ENCODE measurements at regions not wholly inside any gene's neighbourhood (a gene's known extent, or its start where the extent isn't known, plus 50 kb on each side); places are given as distances from the start of the nearest gene placed in this dataset.
"Not testable (repeated sequence)": the region's sequence is repeated elsewhere in the genome, so short reads cannot be mapped to it uniquely, and the experiment has no call there.

DNA sequence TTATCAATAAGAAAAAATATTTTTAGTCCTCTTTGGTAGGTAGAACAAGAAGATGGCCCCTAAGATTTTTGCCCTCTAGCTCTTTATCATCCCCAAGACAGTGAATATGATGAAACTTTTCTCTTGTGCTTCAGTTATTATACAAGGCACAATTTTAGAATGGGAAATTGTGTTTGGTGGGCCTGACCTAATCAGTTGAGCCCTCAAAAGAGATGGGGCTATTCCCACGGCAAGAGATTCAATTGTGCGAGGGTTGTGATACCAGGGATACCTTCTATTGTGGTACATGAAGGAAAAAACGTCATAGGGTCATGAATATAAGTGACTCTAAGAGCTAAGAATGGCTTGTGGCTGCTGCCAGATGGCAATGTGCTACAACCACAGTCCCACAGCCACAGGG, 94.0 kb upstream of the COX7C start:
- TF ChIP-seq POLR2A (IDR thresholded peaks at IDR 0.05; ENCODE audit: low read depth, low read length), result no peak
- FAIRE-seq, result no peak
- DNase-seq (ENCODE audit: insufficient read length, low spot score), result no peak

DNA sequence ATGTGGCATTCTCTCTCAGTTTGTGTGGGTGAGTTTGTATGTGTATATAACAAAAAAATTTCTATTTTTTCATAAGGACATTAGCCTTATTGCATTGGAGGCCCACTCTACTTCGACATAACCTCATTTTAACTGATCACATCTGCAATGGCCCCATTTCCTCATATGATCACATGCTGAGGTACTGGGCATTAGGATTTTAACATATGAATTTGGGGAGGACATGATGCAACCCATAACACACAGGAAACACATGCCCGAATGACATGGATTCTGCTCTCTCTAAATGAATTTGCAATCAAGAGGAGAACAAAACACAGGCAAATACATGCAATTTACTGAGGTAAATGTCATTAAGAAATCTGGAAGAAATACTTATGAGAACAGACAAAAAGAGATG, 92.1 kb upstream of the COX7C start:
- DNase-seq (ENCODE audit: insufficient read length, low spot score) (no peak), FAIRE-seq (no peak)
- no peak for TF ChIP-seq POLR2A (IDR thresholded peaks at IDR 0.05; ENCODE audit: low read depth, low read length)

DNA sequence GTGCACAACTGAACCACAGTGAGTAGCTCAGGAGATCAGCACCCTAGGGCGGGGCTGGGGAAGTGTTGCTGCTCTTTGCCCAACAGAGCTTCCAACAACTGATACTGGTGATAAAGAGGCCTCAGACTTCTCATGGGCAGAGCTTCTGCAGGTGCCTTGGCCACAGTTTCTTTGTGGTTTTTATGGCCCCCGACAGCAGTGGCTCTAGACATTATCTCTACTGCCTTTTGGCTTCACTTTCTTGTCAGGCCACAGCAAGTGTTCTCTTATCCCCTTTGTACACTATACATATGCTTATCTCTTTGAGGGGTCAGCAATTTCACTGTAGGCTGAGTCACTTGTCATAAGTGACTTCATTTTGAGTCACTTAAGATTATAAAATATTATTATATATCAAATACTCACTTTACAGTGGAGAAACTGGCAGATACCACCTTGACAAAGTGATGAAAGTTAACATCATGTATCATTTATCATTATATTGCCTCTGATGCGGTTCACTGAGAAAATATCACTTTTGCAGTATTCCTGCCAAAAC, 90.9 kb upstream of the COX7C start:
- DNase-seq (ENCODE audit: insufficient read length, low spot score), result no peak
- FAIRE-seq, result no peak
- TF ChIP-seq POLR2A (IDR thresholded peaks at IDR 0.05; ENCODE audit: low read depth, low read length), result no peak

DNA sequence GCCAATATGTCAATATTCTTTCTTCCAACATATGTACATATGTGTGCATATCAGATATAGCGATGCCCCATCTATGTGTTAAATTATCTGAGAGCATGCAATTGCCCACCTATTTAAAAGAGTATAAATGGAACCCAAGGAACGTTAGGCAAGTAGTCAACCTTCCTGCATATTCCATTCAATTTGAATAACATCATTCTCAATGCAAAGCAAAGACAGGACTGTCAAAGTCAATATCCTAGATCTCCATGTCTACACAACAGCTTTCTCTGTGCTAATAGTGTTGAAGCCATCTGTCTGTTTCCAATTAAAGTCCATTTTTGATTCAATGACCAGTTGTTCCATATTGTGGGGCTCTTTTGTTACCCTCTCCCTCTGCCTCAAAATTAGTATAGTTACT, 85.3 kb upstream of the COX7C start:
- no peak for FAIRE-seq
- TF ChIP-seq POLR2A (IDR thresholded peaks at IDR 0.05; ENCODE audit: low read depth, low read length), result no peak
- DNase-seq (ENCODE audit: insufficient read length, low spot score), result no peak

DNA sequence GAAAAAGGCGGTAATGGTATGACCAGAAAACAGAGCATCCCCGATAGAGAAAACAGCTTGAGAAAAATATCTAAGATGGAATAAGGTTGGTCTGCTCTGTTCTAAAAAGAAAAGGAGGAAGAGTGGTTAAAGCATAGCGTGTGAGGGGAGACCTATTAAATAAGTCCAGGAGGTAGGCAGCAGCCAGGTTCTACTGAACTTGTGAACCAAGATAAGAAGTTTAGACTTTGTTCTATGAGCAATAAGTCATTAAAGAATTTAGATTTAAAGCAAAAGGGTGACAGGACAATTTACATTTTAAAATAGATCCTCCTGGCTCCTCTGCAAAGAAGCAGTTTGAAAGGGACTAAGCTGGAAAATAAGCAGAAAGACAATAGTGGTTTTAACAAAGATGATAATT, 81.3 kb upstream of the COX7C start:
- FAIRE-seq, result no peak
- no peak for DNase-seq (ENCODE audit: insufficient read length, low spot score)
- no peak for TF ChIP-seq POLR2A (IDR thresholded peaks at IDR 0.05; ENCODE audit: low read depth, low read length)

DNA sequence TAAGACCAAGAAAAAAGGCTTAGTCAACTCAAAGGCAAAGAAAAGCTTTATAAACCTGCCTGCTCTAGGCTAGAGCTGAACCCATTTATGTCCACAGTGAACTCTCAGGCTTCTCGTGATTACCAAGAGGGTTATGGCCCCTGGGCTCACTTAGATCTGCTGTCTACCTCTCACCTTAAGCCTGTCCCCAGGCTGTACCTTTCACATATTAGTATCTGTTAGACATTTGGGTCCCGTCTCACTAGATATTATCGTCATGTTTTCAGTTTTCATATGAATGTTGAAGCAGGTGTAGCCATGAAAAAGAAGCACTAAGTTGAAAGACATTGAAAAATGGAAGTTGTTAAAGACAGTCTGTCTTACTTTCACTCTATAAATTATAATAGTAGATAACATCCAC, 75.2 kb upstream of the COX7C start:
- DNase-seq (ENCODE audit: insufficient read length, low spot score), result no peak
- TF ChIP-seq POLR2A (IDR thresholded peaks at IDR 0.05; ENCODE audit: low read depth, low read length), result no peak
- FAIRE-seq, result no peak

DNA sequence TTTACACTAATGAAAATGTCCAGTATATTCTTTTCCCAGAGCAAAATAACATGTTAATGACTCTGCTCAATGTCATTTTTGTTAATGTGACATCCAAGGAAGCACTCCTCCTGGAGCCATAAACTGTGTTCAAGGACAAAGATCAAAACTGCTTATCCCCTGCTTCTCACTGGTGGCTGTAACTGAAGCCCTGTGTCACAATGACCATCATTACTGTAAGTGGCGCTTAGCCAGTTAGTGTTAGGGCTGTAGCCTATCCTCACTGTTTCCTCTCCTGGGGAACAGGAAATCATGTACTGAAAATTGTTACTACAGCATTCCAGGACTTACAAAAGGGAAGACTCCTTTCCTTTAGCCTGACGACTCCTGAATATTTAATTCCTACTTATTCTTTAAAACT, 71.7 kb upstream of the COX7C start:
- TF ChIP-seq POLR2A (IDR thresholded peaks at IDR 0.05; ENCODE audit: low read depth, low read length), result no peak
- no peak for FAIRE-seq
- no peak for DNase-seq (ENCODE audit: insufficient read length, low spot score)

DNA sequence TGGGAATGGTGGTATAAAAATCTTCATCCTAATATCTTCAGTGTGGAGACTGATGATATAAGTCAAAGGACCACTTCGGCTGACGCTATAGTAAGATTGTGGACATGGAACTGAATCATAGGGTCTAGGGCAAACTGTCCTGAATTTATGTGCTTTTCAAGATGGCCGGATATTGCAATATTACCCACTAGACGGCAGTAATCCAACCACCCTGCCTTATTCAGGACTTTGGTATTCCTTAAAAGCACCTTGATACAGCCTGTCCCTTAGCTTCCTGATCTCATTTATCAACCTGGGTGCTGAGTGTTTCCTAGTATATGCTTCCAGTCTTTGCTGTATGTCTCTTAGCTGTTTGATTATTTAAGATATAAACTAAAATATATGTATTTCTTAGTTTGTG, 71.2 kb upstream of the COX7C start:
- FAIRE-seq, result no peak
- DNase-seq (ENCODE audit: insufficient read length, low spot score), result no peak
- no peak for TF ChIP-seq POLR2A (IDR thresholded peaks at IDR 0.05; ENCODE audit: low read depth, low read length)

DNA sequence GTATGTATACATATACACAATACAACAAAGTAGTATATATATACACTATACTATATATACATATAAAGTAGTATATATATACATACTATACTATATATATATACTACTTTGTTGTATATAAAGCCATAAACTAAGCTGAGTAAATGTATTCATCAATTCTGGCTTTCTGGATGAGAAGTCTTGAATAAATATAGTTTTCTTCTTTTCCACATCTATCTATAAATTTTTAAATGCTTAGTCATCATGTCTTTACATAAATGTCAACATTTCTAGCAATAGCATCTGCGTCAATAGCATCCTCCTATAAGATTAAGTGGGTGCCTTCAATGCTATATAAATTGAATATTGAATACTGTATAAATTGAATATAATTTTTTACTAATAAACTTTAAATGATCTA, 63.1 kb upstream of the COX7C start:
- FAIRE-seq (no peak), DNase-seq (ENCODE audit: insufficient read length, low spot score) (no peak)
- no peak for TF ChIP-seq POLR2A (IDR thresholded peaks at IDR 0.05; ENCODE audit: low read depth, low read length)

DNA sequence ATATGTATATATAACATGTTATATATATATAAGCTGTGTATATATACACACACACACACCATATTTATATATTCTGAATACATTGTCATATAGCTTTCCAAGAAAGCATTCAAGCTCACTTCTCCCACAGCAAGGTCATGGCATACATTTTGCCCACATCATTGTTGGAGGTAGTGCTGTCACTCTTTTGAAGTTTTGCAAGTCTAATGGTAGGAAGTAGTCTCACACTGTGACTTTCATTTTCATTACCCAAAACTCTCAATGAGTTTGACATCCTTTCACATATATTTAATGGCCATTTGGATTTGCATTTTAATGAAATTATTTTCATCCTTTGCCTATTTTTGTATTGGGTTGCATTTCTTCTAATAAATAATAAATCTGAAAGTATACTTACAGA, 59.8 kb upstream of the COX7C start:
- DNase-seq (ENCODE audit: insufficient read length, low spot score), result no peak
- TF ChIP-seq POLR2A (IDR thresholded peaks at IDR 0.05; ENCODE audit: low read depth, low read length), result no peak
- no peak for FAIRE-seq

DNA sequence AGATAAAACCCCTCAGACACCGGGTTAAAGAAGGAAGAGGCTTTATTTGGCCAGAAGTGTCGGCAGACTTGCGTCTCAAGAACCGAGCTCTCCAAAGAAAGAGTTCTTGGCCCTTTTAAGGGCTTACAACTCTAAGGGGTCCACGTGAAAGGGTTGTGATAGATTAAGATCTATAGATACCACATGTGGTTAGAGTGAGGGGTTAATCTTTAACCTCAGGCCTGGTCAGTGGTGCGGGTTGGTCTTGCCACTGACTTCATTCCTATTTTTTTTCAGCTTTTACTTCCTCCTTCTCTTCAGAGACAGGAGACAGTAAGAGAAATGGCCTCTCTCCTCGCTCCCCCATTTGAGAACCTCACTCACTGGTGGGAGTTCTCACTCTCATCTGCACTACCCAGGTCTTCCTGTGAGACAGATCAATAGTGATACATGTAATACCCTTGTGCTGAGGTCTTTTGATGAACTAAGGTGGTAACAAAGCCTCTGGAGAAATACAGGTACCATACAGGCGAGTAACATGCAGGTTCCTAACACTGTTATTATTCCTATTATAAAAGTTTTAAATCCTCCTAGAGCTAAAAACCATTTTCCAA, 52.4 kb upstream of the COX7C start:
- FAIRE-seq (no peak), DNase-seq (ENCODE audit: insufficient read length, low spot score) (no peak)
- TF ChIP-seq POLR2A (IDR thresholded peaks at IDR 0.05; ENCODE audit: low read depth, low read length), result no peak

DNA sequence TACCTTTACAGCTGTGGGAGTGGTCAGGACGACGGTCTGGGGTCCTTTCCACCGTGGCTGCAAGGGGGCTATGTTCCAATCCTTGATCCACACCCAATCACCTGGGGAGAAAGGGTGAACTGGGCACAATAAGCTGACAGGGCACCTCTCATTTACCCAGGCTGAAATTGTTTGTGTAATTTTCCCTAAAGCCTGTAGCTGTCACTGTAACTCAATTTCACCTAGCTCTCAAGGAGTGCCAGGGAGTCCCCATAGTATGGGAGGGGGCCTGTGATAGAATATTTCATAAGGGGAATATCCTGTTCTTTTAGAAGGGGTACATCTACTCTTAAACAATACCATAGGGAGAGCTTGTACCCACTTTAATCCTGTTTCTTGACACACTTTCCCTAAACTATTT, 51.7 kb upstream of the COX7C start:
- not testable (repeated sequence) for DNase-seq (ENCODE audit: insufficient read length, low spot score)
- FAIRE-seq, result peak; percentile 38

Measured in H54 (cell line).